ENCODE measurements at regions not wholly inside any gene's neighbourhood (a gene's known extent, or its start where the extent isn't known, plus 50 kb on each side); places are given as distances from the start of the nearest gene placed in this dataset.

GRCh38 chr6:100990070-100990469 lies 108.9 kb upstream of the ASCC3 start:
- no peak overlapping the region for H3K27ac ChIP-seq
- DNase-seq (ENCODE audit: low spot score), result no peak
- H3K4me3 ChIP-seq, result no peak overlapping the region
- no peak for TF ChIP-seq CTCF (IDR thresholded peaks at IDR 0.05)

GRCh38 chr6:100996409-100996808 lies 115.3 kb upstream of the ASCC3 start:
- DNase-seq (ENCODE audit: low spot score), result no peak
- no peak overlapping the region for H3K4me3 ChIP-seq
- H3K27ac ChIP-seq, result no peak overlapping the region
- no peak for TF ChIP-seq CTCF (IDR thresholded peaks at IDR 0.05)

GRCh38 chr6:100998111-100998510 lies 117.0 kb upstream of the ASCC3 start:
- H3K27ac ChIP-seq, result no peak overlapping the region
- no peak overlapping the region for H3K4me3 ChIP-seq
- no peak for DNase-seq (ENCODE audit: low spot score)
- no peak for TF ChIP-seq CTCF (IDR thresholded peaks at IDR 0.05)

- Histone ChIP-seq H3K27ac (no peak overlapping the region), H3K4me3 (no peak overlapping the region)
- no peak for TF ChIP-seq CTCF (IDR thresholded peaks at IDR 0.05)
- no peak for DNase-seq (ENCODE audit: low spot score)
Observed at GRCh38 chr6:100999034-100999597, 118.0 kb upstream of the ASCC3 start.

- Histone ChIP-seq H3K27ac (no peak overlapping the region), H3K4me3 (no peak overlapping the region)
- DNase-seq (ENCODE audit: low spot score), result no peak
- no peak for TF ChIP-seq CTCF (IDR thresholded peaks at IDR 0.05)
Observed at GRCh38 chr6:101000341-101000740, 119.2 kb upstream of the ASCC3 start.

- Histone ChIP-seq H3K4me3 (no peak overlapping the region), H3K27ac (no peak overlapping the region)
- no peak for TF ChIP-seq CTCF (IDR thresholded peaks at IDR 0.05)
- no peak for DNase-seq (ENCODE audit: low spot score)
Observed at GRCh38 chr6:101001012-101001411, 119.9 kb upstream of the ASCC3 start.

- no peak for DNase-seq (ENCODE audit: low spot score)
- Histone ChIP-seq H3K27ac (no peak overlapping the region), H3K4me3 (no peak overlapping the region)
- TF ChIP-seq CTCF (IDR thresholded peaks at IDR 0.05), result no peak
Observed at GRCh38 chr6:101001607-101002006, 120.5 kb upstream of the ASCC3 start.
